ENCODE measurements at regions not wholly inside any gene's neighbourhood (a gene's known extent, or its start where the extent isn't known, plus 50 kb on each side); places are given as distances from the start of the nearest gene placed in this dataset.
A peak's percentile ranks its signal among the peaks of the same experiment; 100 is the strongest.
"Not testable (repeated sequence)": the region's sequence is repeated elsewhere in the genome, so short reads cannot be mapped to it uniquely, and the experiment has no call there.

- peaks cover 5% of the 10 kb centered on the region for H3K4me1 ChIP-seq (ENCODE audit: control insufficient read depth, extremely low read depth, insufficient read depth, low read length)
- H3K79me2 ChIP-seq (ENCODE audit: control insufficient read depth, insufficient read depth, low read length): no peaks in the 10 kb centered on the region
- no peak overlapping the region for H3K4me2 ChIP-seq (ENCODE audit: extremely low read depth, insufficient read depth, low read length)
- no peaks in the 10 kb centered on the region for H3K36me3 ChIP-seq (ENCODE audit: control insufficient read depth, insufficient read depth, low read length)
- H3K9me3 ChIP-seq (ENCODE audit: control insufficient read depth, insufficient read depth, low read depth, low read length): no peaks in the 10 kb centered on the region
- no peak overlapping the region for H3K4me3 ChIP-seq (replicated peaks in 1 of 4; ENCODE audit: control extremely low read depth in 1 of 4, insufficient read depth in 1 of 4, low read depth in 3 of 4, low read length in 4 of 4)
- no peaks in the 10 kb centered on the region for H4K20me1 ChIP-seq (ENCODE audit: control insufficient read depth, extremely low read depth, insufficient read depth, low read length)
- H3K27ac ChIP-seq (ENCODE audit: insufficient read depth, low read length): no peak overlapping the region
- no peak overlapping the region for H3K9ac ChIP-seq (ENCODE audit: insufficient read depth, low read length)
- no peak overlapping the region for H2AFZ ChIP-seq (ENCODE audit: low read length)
- no peaks in the 10 kb centered on the region for H3K27me3 ChIP-seq (ENCODE audit: control insufficient read depth, insufficient read depth, low read length)
- TF ChIP-seq EZH2 (IDR thresholded peaks at IDR 0.05; ENCODE audit: low read length, missing control alignments): no peak
- TF ChIP-seq CTCF (conservative IDR thresholded peaks at IDR 0.05 in 1 of 2, IDR thresholded peaks at IDR 0.05 in 1 of 2; ENCODE audit: low read depth in 1 of 2, low read length in 2 of 2): no peak
- peak; percentile 48 to 66 for DNase-seq (ENCODE audit: low read depth in 2 of 2)
These were observed 182.0 kb downstream of the RPS24 start for GRCh38 chr10:78215645-78216044.

GRCh38 chr10:78217336-78217735, 183.7 kb downstream of the RPS24 start:
- Histone ChIP-seq H3K27me3 (ENCODE audit: control insufficient read depth, insufficient read depth, low read length) (no peaks in the 10 kb centered on the region), H3K36me3 (ENCODE audit: control insufficient read depth, insufficient read depth, low read length) (no peaks in the 10 kb centered on the region), H3K9me3 (ENCODE audit: control insufficient read depth, insufficient read depth, low read depth, low read length) (no peaks in the 10 kb centered on the region), H2AFZ (ENCODE audit: low read length) (no peak overlapping the region), H4K20me1 (ENCODE audit: control insufficient read depth, extremely low read depth, insufficient read depth, low read length) (no peaks in the 10 kb centered on the region), H3K4me2 (ENCODE audit: extremely low read depth, insufficient read depth, low read length) (no peak overlapping the region), H3K4me1 (ENCODE audit: control insufficient read depth, extremely low read depth, insufficient read depth, low read length) (peaks cover 5% of the 10 kb centered on the region), H3K4me3 (replicated peaks in 1 of 4; ENCODE audit: control extremely low read depth in 1 of 4, insufficient read depth in 1 of 4, low read depth in 3 of 4, low read length in 4 of 4) (no peak overlapping the region), H3K79me2 (ENCODE audit: control insufficient read depth, insufficient read depth, low read length) (no peaks in the 10 kb centered on the region), H3K27ac (ENCODE audit: insufficient read depth, low read length) (no peak overlapping the region), H3K9ac (ENCODE audit: insufficient read depth, low read length) (no peak overlapping the region)
- DNase-seq (ENCODE audit: low read depth in 2 of 2): no peak
- TF ChIP-seq EZH2 (IDR thresholded peaks at IDR 0.05; ENCODE audit: low read length, missing control alignments): no peak
- no peak for TF ChIP-seq CTCF (conservative IDR thresholded peaks at IDR 0.05 in 1 of 2, IDR thresholded peaks at IDR 0.05 in 1 of 2; ENCODE audit: low read depth in 1 of 2, low read length in 2 of 2)

GRCh38 chr10:78218798-78219490, 185.3 kb downstream of the RPS24 start:
- Histone ChIP-seq H3K79me2 (ENCODE audit: control insufficient read depth, insufficient read depth, low read length) (no peaks in the 10 kb centered on the region), H3K36me3 (ENCODE audit: control insufficient read depth, insufficient read depth, low read length) (no peaks in the 10 kb centered on the region), H2AFZ (ENCODE audit: low read length) (no peak overlapping the region), H3K27ac (ENCODE audit: insufficient read depth, low read length) (no peak overlapping the region), H3K9ac (ENCODE audit: insufficient read depth, low read length) (no peak overlapping the region), H3K9me3 (ENCODE audit: control insufficient read depth, insufficient read depth, low read depth, low read length) (no peaks in the 10 kb centered on the region), H3K4me2 (ENCODE audit: extremely low read depth, insufficient read depth, low read length) (no peak overlapping the region), H3K4me3 (replicated peaks in 1 of 4; ENCODE audit: control extremely low read depth in 1 of 4, insufficient read depth in 1 of 4, low read depth in 3 of 4, low read length in 4 of 4) (no peak overlapping the region), H3K27me3 (ENCODE audit: control insufficient read depth, insufficient read depth, low read length) (no peaks in the 10 kb centered on the region), H4K20me1 (ENCODE audit: control insufficient read depth, extremely low read depth, insufficient read depth, low read length) (no peaks in the 10 kb centered on the region), H3K4me1 (ENCODE audit: control insufficient read depth, extremely low read depth, insufficient read depth, low read length) (peaks cover 5% of the 10 kb centered on the region)
- no peak for DNase-seq (ENCODE audit: low read depth in 2 of 2)
- TF ChIP-seq CTCF (conservative IDR thresholded peaks at IDR 0.05 in 1 of 2, IDR thresholded peaks at IDR 0.05 in 1 of 2; ENCODE audit: low read depth in 1 of 2, low read length in 2 of 2) (no peak), EZH2 (IDR thresholded peaks at IDR 0.05; ENCODE audit: low read length, missing control alignments) (no peak)

- not testable (repeated sequence) for H3K79me2 ChIP-seq (ENCODE audit: control insufficient read depth, insufficient read depth, low read length); H3K9me3 ChIP-seq (ENCODE audit: control insufficient read depth, insufficient read depth, low read depth, low read length); H3K27ac ChIP-seq (ENCODE audit: insufficient read depth, low read length); H3K4me2 ChIP-seq (ENCODE audit: extremely low read depth, insufficient read depth, low read length); H4K20me1 ChIP-seq (ENCODE audit: control insufficient read depth, extremely low read depth, insufficient read depth, low read length); H2AFZ ChIP-seq (ENCODE audit: low read length); H3K4me1 ChIP-seq (ENCODE audit: control insufficient read depth, extremely low read depth, insufficient read depth, low read length); H3K4me3 ChIP-seq (replicated peaks in 1 of 4; ENCODE audit: control extremely low read depth in 1 of 4, insufficient read depth in 1 of 4, low read depth in 3 of 4, low read length in 4 of 4); H3K27me3 ChIP-seq (ENCODE audit: control insufficient read depth, insufficient read depth, low read length); H3K36me3 ChIP-seq (ENCODE audit: control insufficient read depth, insufficient read depth, low read length); DNase-seq (ENCODE audit: low read depth in 2 of 2); H3K9ac ChIP-seq (ENCODE audit: insufficient read depth, low read length)
These were observed 185.9 kb downstream of the RPS24 start for GRCh38 chr10:78219568-78219967.
